ENCODE measurements at regions not wholly inside any gene's neighbourhood (a gene's known extent, or its start where the extent isn't known, plus 50 kb on each side); places are given as distances from the start of the nearest gene placed in this dataset.
"Not testable (repeated sequence)": the region's sequence is repeated elsewhere in the genome, so short reads cannot be mapped to it uniquely, and the experiment has no call there.

- not testable (repeated sequence) for TF ChIP-seq CTCF (IDR thresholded peaks at IDR 0.05; ENCODE audit: low read depth, low read length, poor library complexity, severe bottlenecking); EZH2phosphoT487 (IDR thresholded peaks at IDR 0.05; ENCODE audit: borderline replicate concordance, low read length)
These were observed 590.0 kb upstream of the ID4 start for GRCh38 chr6:19247181-19247580.
